Esophagus squamous epithelium (tissue), 5 donors: ENCODE measurements at regions not wholly inside any gene's neighbourhood (a gene's known extent, or its start where the extent isn't known, plus 50 kb on each side); places are given as distances from the start of the nearest gene placed in this dataset.

Source experiments
- DNase-seq: peaks from one replicate; lab custom pipeline; 2025; lab: John Stamatoyannopoulos, UW
- H3K27ac ChIP-seq, 4 donors: fragments of 200-600 bp; sonication (generic); one replicate each; pipeline ENCODE4 v1.5.1; 2016 to 2019; ENCODE audit warnings: mild to moderate bottlenecking in 1 of 4
- H3K27me3 ChIP-seq, 4 donors: fragments of 200-600 bp; sonication (generic); 1 replicate in 3 of 4; 2 replicates in 1 of 4; pipeline versions ENCODE4 v1.5.1 to v1.6.0; 2017 to 2021; ENCODE audit warnings: antibody characterized with exemption in 1 of 4
- H3K36me3 ChIP-seq, 3 donors: fragments of 200-600 bp; sonication (generic); one replicate each; pipeline ENCODE4 v1.5.1; 2016 to 2019
- H3K4me1 ChIP-seq, 3 donors: fragments of 200-600 bp; sonication (generic); one replicate each; pipeline ENCODE4 v1.5.1; 2017 to 2019
- H3K4me3 ChIP-seq, 4 donors: fragments of 200-600 bp; sonication (generic); 1 replicate in 3 of 4; 2 replicates in 1 of 4; pipeline ENCODE4 v1.5.1; 2016 to 2019; ENCODE audit warnings: mild to moderate bottlenecking in 2 of 4, moderate library complexity in 1 of 4
- H3K9me3 ChIP-seq, 3 donors: fragments of 200-600 bp; sonication (generic); one replicate each; pipeline ENCODE4 v1.5.1; 2016 to 2019
- POLR2A ChIP-seq, 4 donors: fragments of 450-650 bp; IDR thresholded peaks; one replicate each; pipeline ENCODE4 v1.6.1; 2017; ENCODE audit warnings: antibody characterized with exemption in 4 of 4, mild to moderate bottlenecking in 4 of 4, moderate library complexity in 3 of 4
- WGBS, 2 donors: methylation state at CpG; one replicate each; pipeline ENCODE4 v1.1.5; 2018; 5-methylcytosine and 5-hydroxymethylcytosine counted together
- intact Hi-C: fragments of 100-400 bp; cut with DNase I; formaldehyde crosslinking; loops from one replicate; pipeline ENCODE4 v1.15.0; 2022
- TF ChIP-seq, protein P1 (sequence below), 6 experiments: fragments of 450-650 bp in 4 of 6; fragments of 200-600 bp in 2 of 6; sonication (generic) in 2 of 6; IDR thresholded peaks; one replicate each; pipeline ENCODE4 v1.5.1; 2016 to 2019; ENCODE audit warnings: antibody characterized with exemption in 6 of 6, mild to moderate bottlenecking in 4 of 6, moderate library complexity in 4 of 6
- donor health status: DM: yes; HTN: yes; CAD: no.

DNA sequence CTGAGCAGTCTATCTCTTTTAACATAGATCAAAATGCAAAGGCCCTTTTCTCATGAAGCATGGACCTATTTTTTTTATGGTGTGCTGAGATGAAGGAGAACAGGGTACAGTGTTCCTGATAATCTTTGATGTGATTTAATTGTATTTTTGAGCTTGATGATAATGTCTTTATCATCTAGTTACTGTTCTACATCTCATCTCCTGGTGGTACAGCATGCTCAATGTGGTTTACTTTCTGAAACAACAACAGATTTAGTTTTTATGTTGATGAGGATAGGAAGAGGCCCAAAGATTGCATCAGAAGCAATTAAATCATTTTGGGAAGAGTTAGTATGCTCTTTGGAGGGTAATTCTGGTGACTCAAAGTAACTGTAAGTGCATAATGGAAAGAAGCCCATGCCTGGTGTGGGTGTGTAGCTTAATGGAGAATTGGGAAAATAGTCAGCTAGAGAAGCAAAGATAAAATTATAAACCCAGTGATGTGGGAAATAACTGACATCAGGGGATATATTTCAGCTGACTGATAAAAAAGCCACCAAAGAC, 123.0 kb upstream of the KCNN2 start:
- intact Hi-C loops: no loop called here
- no peak for DNase-seq
- Histone ChIP-seq H3K9me3 (no peaks in the 10 kb centered on the region), H3K27me3 (no peaks in the 10 kb centered on the region), H3K4me3 (no peak overlapping the region), H3K27ac (no peak overlapping the region), H3K36me3 (no peaks in the 10 kb centered on the region), H3K4me1 (no peaks in the 10 kb centered on the region)
- no peak for TF ChIP-seq POLR2A (IDR thresholded peaks at IDR 0.05)
- TF ChIP-seq, protein P1, sequence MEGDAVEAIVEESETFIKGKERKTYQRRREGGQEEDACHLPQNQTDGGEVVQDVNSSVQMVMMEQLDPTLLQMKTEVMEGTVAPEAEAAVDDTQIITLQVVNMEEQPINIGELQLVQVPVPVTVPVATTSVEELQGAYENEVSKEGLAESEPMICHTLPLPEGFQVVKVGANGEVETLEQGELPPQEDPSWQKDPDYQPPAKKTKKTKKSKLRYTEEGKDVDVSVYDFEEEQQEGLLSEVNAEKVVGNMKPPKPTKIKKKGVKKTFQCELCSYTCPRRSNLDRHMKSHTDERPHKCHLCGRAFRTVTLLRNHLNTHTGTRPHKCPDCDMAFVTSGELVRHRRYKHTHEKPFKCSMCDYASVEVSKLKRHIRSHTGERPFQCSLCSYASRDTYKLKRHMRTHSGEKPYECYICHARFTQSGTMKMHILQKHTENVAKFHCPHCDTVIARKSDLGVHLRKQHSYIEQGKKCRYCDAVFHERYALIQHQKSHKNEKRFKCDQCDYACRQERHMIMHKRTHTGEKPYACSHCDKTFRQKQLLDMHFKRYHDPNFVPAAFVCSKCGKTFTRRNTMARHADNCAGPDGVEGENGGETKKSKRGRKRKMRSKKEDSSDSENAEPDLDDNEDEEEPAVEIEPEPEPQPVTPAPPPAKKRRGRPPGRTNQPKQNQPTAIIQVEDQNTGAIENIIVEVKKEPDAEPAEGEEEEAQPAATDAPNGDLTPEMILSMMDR (IDR thresholded peaks at IDR 0.05): no peak

- Histone ChIP-seq H3K27ac (no peak overlapping the region), H3K27me3 (no peaks in the 10 kb centered on the region), H3K4me1 (no peaks in the 10 kb centered on the region), H3K36me3 (no peaks in the 10 kb centered on the region), H3K9me3 (no peaks in the 10 kb centered on the region), H3K4me3 (no peak overlapping the region)
- TF ChIP-seq, protein P1 (IDR thresholded peaks at IDR 0.05): no peak
- no peak for TF ChIP-seq POLR2A (IDR thresholded peaks at IDR 0.05)
- DNase-seq: no peak
- 72 to 82% methylated on average over 8 of the region's 8 CpGs for WGBS, 2 donors
- intact Hi-C loops: no loop called here
Observed at GRCh38 chr5:114243281-114243971, 118.4 kb upstream of the KCNN2 start.

GRCh38 chr5:114243972-114244317, 117.9 kb upstream of the KCNN2 start:
- H3K4me1 ChIP-seq: no peaks in the 10 kb centered on the region
- no peaks in the 10 kb centered on the region for H3K27me3 ChIP-seq
- no peaks in the 10 kb centered on the region for H3K9me3 ChIP-seq
- DNase-seq: no peak
- intact Hi-C loops: no loop called here
- TF ChIP-seq POLR2A (IDR thresholded peaks at IDR 0.05): no peak
- TF ChIP-seq, protein P1 (IDR thresholded peaks at IDR 0.05): no peak
- no peaks in the 10 kb centered on the region for H3K36me3 ChIP-seq
- 50 to 70% methylated on average over 1 of the region's 1 CpG for WGBS, 2 donors
- no peak overlapping the region for H3K27ac ChIP-seq
- H3K4me3 ChIP-seq: no peak overlapping the region

GRCh38 chr5:114249823-114250222, 112.0 kb upstream of the KCNN2 start:
- no peaks in the 10 kb centered on the region for H3K9me3 ChIP-seq
- no peaks in the 10 kb centered on the region for H3K4me1 ChIP-seq
- TF ChIP-seq, protein P1 (IDR thresholded peaks at IDR 0.05): no peak
- TF ChIP-seq POLR2A (IDR thresholded peaks at IDR 0.05): no peak
- no peaks in the 10 kb centered on the region for H3K27me3 ChIP-seq
- H3K27ac ChIP-seq: no peak overlapping the region
- H3K36me3 ChIP-seq: no peaks in the 10 kb centered on the region
- no peak for DNase-seq
- H3K4me3 ChIP-seq: no peak overlapping the region
- intact Hi-C loops: no loop called here
- 65 to 67% methylated on average over 2 of the region's 2 CpGs for WGBS, 2 donors

- Histone ChIP-seq H3K4me1 (no peaks in the 10 kb centered on the region), H3K36me3 (no peaks in the 10 kb centered on the region), H3K9me3 (no peaks in the 10 kb centered on the region), H3K27me3 (no peaks in the 10 kb centered on the region), H3K27ac (no peak overlapping the region), H3K4me3 (no peak overlapping the region)
- intact Hi-C loops: no loop called here
- WGBS, 2 donors: 79 to 82% methylated on average over 3 of the region's 3 CpGs
- TF ChIP-seq, protein P1 (IDR thresholded peaks at IDR 0.05): no peak
- TF ChIP-seq POLR2A (IDR thresholded peaks at IDR 0.05): no peak
- DNase-seq: no peak
Observed at GRCh38 chr5:114250536-114250935, 111.3 kb upstream of the KCNN2 start.
